Nucleus accumbens (tissue), 56 donors: ENCODE measurements at regions not wholly inside any gene's neighbourhood (a gene's known extent, or its start where the extent isn't known, plus 50 kb on each side); places are given as distances from the start of the nearest gene placed in this dataset.

Experiments
- DNase-seq, 56 donors: peaks; one replicate each; lab custom pipeline; 2025; lab: John Stamatoyannopoulos, UW

DNA sequence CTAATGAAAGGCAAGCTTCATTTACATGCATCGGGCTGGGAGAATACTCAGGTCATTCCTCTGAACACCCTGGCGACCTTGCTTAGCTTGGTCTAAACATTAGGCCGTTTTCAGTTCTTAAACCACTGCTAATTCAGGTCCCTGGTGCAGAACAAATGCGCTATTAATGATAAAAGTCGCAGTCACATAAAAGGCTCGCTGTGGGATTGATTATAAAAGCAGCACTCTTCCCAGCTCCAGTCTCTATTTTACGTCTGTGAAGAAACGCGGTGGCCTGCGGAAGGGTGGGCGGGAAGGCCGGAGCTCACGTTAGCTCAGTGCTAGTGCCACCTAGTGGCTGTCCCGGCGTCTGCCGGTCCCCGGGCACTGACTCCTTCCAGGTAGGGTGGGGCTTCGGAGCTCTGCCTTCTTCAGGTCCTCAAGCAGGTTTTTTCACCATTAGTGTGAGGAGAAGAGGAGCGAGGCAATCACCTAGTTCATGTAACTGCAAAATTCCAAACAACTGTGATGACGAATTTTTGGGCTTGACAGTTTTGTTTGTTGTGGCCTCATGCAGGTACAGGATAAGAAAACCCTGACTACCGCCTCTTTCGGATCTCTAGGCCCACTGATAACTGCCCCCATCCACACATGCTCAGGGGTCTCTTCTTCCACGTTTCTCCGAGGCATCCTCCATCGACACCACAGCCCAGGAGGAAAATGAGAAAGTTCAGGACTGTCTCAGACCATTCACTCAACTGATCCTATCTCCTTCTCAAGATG, 66.5 kb upstream of the CLMP start:
- DNase-seq = peak in 50 of 56 donors; percentile 5 to 79 (median 44)

DNA sequence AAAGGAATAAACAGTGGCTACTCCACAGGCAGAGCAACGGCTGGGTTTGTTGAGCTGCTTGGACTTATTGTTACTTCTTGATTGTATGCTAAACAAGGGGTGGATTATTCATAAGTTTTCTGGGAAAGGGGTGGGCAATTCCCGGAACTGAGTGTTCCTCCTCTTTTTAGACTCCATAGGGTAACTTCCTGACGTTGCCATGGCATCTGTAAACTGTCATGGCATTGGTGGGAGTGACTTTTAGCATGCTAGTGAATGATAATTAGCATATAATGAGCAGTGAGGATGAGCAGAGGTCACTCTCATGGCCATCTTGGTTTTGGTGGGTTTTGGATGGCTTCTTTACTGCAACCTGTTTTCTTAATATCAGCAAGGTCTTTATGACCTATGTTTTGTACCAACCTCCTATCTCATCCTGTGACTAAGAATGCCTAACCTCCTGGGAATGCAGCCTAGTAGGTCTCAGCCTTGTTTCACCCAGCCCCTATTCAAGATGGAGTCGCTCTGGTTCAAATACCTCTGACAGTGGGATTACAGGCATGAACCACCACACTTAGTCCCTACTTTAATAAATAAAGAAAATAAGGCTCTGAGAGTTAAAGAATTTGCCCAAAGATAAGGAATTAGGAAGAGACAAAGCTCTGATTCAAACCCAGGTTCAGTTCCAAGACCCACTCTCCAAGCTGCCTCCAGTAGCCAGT, 65.6 kb upstream of the CLMP start:
- no peak for DNase-seq

- no peak for DNase-seq
Observed at GRCh38 chr11:123258877-123259276, 63.8 kb upstream of the CLMP start.

- DNase-seq = no peak
Observed at GRCh38 chr11:123257370-123257769, 62.3 kb upstream of the CLMP start.

DNA sequence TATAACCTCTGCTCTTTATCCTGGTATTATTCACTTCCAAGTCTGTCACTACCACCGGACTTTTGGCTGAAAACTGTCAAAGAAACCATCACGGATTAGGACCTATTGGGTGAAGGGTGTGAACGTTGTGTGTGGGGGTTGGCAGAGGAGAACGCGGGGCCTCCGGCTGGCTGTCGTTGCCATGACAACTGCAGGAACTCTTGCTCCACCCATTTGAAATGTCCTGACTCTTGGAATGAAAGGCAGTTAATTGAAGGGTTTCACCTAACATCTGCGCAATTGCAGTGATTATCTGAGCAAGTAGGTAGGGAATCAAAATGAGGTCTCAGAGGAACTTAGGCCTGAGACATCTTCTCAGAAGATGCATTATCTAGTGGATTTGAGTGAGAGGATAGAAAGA, 60.9 kb upstream of the CLMP start:
- peak in 10 of 56 donors; percentile 7 to 50 (median 20) for DNase-seq

DNA sequence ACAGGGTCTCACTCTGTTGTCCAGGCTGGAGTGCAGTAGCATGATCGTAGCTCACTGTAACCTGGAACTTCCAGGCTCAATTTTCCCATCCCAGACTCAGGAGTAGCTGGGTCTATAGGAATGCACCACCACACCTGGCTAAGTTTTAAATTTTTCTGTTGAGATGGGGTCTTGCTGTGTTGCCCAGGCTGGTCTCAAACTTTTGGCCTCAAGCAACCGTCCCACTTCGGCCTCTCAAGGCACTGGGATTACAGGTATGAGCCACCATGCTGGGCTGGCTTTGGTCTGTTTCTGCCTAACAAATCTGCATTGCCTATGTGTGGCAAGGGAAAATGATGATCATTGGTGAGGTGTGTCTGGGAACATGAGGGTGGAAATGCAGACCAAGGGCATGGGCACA, 59.3 kb upstream of the CLMP start:
- DNase-seq = no peak

GRCh38 chr11:123253911-123254310, 58.9 kb upstream of the CLMP start:
- no peak for DNase-seq

DNA sequence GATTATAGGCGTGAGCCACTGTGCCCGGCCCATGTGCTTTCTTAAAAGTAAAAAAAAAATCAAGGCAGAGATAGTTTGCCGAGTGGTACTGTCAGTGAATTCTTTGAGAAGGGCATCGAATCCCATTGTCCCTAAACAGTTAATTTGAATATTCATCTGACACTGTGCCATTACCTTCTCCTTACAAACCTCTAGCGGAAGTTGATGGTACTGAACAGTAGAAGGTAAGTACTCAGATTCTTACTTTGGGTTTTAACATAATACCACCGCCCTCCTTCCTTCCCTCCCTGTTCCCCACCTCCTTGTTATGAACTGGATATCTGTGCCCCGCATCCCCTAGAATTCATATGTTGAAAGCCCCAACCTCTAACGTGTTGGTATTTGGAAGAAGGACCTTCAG, 58.2 kb upstream of the CLMP start:
- no peak for DNase-seq

DNA sequence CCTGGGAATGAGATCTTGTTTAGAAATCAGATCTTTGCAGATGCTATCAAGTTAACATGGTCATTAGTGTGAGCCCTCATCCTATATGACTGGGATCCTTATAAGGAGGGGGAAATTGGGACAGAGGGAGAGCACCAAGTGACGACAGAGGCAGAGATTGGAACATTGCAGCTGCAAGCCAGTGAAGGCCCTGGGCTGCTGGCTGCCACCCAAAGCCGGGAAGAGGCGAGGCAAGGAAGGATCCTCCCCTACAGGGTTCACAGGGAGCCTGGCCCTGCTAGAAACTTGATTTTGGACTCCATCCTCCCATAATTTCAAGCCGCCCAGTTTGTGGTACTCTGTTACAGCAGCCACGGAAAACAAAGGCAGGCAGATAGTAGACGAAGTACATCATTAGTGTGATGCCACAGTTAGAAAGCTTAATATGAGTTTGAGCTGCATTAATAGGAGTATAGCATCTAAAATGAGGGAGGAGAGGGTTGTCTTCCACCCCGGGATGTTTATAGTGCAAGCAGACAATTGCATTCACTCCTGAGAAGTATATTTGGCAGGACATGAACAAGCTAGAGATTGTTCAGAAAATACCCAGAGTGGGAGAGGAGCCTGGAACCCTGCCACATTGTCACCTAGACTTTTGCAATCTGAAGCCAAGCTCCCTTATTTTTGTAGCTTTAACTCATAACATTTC, 56.8 kb upstream of the CLMP start:
- peak in 3 of 56 donors; percentile 1 to 29 (median 13) for DNase-seq

GRCh38 chr11:123250892-123251656, 56.0 kb upstream of the CLMP start:
- peak in 1 of 56 donors; percentile 9 for DNase-seq

DNA sequence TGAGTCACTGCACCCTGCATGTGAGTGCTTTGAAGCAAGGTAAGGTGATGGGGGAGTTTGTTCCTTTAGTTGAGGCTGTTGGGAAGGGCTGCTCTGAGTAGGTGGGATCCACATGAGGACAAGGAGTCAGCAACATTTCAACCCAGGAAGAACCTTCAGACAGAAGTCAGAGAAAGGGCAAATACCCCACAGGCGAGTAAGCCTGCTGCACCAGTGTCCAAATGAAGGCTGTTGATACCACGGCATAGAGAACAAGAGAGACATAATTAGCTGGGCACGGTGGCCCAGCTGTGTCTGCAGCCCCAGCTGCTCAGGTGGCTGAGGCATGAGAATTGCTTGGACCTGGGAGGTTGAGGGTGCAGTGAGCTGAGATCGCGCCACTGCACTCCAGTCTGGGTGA, 54.3 kb upstream of the CLMP start:
- no peak for DNase-seq

GRCh38 chr11:123247813-123248379, 52.8 kb upstream of the CLMP start:
- DNase-seq = no peak

GRCh38 chr11:123247496-123247799, 52.4 kb upstream of the CLMP start:
- no peak for DNase-seq

DNA sequence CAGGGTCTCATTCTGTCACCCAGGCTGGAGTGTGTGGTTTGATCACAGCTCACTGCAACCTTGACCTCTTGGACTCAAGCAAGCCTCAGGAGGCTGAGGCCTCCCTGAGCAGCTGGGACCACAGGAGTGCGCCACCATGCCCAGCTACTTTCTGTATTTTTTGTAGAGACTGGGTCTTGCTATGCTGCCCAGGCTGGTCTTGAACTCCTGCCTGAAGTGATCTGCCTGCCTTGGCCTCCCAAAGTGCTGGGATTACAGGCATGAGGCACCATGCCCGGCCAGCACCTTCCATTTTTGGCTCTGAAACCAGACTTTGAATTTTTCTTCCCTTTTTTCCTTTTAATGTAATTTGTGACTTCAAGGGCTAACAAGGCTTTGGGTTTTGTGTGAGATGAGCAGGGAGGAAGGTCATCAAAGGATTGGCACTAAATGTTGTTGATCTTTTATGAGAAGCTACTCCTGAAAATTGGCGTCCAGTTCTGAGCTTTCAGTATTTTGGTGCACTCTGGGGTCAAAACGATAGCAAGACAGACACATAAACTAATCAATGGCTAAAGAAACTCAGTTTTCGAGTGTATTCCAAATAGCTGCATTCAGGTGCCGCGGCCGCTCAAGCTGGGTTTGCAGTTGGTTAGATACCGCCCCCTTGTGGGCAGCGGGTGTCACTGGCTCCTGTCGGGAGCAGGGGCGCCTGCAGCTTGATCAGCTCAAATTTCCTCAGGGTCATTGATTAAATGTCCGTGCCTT, 51.9 kb upstream of the CLMP start:
- peak in 47 of 56 donors; percentile 10 to 87 (median 51) for DNase-seq

- no peak for DNase-seq
Observed at GRCh38 chr11:123245567-123245966, 50.5 kb upstream of the CLMP start.
